GM21576 (cell line): ENCODE measurements at regions not wholly inside any gene's neighbourhood (a gene's known extent, or its start where the extent isn't known, plus 50 kb on each side); places are given as distances from the start of the nearest gene placed in this dataset.
"Not testable (repeated sequence)": the region's sequence is repeated elsewhere in the genome, so short reads cannot be mapped to it uniquely, and the experiment has no call there.

ENCODE experiments used
- ATAC-seq: cut with Tn5 transposase; IDR thresholded peaks from one replicate; pipeline ENCODE4 v1.9.1; 2021; ENCODE audit warnings: mild to moderate bottlenecking, moderate library complexity; ENCODE audit not compliant: unreplicated experiment

DNA sequence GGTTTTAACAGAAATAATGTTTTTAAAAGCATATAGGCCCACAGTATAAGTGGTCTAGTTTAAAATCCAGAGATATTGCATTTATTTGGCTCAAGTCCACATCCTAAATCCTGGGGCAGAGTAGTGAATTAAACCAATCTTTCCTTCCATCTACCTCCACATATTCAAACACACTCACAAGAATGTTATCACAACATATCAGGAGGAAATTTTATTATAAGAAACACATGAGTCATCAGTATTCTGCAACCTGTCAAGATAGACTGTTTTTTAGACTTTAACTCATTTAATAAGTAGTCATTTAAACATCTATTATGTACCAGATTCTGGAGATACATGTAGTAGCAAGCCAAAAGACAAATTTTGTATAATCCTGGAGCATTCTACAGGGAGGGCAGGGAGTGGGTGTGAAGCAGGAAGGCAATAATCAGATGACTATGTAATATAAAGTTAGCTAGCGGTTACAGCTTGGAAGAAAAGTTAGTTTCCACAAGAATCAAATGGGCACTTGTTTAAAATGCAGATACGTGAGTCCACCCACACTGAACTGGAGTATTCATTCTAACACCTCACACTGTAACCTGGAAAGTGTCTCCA is 187.3 kb upstream of the PIK3R1 start:
- no peak for ATAC-seq

- no peak for ATAC-seq
These were observed 188.0 kb upstream of the PIK3R1 start for GRCh38 chr5:68027519-68027918.

DNA sequence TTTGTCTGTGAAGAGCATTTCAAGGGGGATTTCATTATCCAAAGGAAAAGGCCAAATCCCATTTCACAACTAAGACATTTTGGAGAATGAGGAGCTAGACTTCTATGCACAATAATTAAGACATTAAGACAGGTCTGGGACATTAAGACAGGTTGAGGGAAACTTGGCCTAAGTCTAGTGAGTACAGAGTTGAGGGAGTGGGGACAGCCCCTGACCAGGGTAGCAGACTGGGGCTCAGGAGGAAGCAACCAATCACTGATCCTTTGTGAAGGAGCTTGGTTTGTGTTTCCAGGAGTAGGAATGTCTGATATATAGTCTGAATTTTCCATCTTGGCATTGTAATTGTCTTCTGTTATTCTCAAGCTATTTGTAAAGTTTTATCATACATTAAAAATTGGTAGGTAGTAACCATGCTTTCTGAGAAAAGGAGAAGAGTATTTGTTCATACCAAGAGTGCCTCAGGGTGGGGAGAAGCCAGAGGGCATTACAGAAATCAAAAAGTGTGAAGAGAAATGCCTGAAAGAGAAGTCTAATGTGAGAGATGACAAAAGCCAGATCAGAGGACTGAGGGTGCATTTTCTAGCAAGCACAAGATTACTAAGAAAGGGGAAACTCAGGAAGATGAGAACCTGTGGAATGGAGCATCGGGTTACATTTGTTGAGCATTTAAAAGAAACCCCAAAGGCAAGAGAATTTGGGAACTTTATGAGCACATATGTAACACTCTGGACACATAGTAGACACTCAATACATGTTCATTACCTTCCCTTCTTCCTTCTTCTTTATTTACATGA is 189.3 kb upstream of the PIK3R1 start:
- ATAC-seq, result no peak

DNA sequence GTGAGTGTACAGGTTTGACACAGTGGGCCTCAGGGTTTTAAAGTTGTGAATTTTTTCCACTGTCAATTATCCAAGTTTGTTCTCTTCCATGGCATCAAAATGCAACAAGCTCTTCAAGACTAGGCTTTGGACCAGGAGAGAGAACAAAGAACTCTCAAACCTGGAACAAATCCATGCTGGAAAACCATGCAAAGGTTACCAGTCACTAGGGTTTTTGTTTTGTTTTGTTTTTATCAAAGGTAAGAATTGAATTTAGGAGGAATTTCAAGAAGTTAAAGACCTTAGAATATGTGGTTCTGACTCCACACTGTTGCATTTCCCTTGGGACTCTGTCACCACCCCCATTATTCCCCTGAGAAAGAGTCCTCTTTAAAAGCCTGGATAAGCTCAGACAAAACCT is 191.1 kb upstream of the PIK3R1 start:
- no peak for ATAC-seq

- ATAC-seq, result no peak
These were observed 193.6 kb upstream of the PIK3R1 start for GRCh38 chr5:68021916-68022315.

- ATAC-seq, result no peak
These were observed 194.3 kb upstream of the PIK3R1 start for GRCh38 chr5:68021227-68021626.

- ATAC-seq, result not testable (repeated sequence)
These were observed 195.0 kb upstream of the PIK3R1 start for GRCh38 chr5:68020461-68020969.

DNA sequence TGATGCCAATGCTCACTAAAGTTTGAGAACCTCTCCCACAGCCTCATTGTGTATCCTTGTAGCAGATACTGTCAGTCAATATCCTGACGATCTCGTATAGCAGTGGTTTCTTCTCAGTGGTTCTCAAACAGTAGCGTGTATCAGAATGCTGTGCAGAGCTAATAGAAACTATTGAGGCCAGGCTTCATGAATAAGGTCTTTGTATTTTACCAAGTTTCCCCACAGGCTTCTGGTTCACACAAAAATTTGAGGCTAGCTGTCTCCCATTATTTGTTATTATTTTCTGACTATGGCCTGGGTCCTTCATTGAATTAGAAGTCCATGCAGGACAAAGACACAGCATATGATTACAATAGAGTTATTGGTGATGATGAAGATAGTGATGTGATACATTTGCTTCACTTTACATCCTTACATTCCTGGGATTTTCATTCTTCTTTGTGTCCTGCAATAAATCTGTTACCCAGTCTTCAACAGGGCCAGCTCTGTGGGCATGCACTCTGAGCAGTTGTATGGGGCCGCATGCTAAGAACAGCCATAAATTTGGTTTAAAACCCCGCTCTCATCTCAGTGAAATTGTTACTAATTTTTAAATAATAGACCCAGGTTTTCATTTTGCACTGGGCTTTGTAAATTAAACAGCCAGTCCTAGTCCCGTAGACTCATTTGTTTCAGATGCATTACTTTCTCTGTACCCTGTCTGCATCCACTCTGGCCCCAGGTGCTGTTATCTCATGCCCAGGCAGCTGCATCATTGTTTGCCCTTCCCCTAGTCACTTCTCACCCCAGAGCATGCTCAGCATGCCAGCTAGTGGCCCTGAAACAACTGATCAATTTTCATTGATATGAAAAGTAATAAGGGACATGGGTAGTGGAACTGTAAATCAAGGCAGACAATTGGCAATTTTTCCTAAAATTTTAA is 199.9 kb upstream of the PIK3R1 start:
- ATAC-seq, result no peak

DNA sequence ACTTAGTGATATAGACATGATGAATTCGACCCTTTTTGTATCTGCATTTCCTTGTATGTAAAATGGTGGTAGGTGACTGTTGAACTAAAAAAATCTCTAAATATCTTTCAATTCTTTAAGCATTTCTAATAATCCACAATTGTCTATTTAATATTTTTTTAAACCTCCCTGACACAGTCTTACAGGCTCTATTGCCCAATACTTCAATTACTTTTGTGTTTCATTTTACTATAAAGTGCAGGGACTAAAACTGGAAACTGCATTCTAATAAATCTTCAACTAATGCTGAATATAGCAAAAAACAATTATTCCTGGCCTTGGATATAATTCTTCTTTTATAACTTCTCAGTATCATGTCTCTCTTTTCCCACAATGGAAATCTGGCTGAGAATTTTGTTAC is 202.7 kb upstream of the PIK3R1 start:
- ATAC-seq, result no peak

GRCh38 chr5:68012429-68012828 is 203.1 kb upstream of the PIK3R1 start:
- no peak for ATAC-seq

DNA sequence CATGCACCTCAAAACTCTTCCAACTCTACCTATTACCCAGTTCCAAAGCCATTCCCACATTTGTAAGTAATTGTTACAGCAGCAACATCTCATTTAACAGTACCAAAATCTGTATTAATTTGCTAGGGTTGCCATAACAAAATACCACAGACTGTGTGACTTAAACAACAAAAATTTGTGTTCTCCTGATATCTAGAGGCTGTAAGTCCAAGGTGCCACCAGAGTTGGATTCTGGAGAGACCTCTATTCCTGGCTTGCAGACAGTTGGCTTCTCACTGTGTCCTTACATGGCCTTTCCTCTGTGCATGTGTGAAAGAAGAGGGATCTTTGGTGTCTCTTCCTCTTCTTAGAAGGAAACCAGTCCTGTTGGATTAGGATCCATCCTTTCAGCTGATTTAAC is 203.8 kb upstream of the PIK3R1 start:
- ATAC-seq, result no peak

GRCh38 chr5:68011259-68011760 is 204.2 kb upstream of the PIK3R1 start:
- no peak for ATAC-seq

DNA sequence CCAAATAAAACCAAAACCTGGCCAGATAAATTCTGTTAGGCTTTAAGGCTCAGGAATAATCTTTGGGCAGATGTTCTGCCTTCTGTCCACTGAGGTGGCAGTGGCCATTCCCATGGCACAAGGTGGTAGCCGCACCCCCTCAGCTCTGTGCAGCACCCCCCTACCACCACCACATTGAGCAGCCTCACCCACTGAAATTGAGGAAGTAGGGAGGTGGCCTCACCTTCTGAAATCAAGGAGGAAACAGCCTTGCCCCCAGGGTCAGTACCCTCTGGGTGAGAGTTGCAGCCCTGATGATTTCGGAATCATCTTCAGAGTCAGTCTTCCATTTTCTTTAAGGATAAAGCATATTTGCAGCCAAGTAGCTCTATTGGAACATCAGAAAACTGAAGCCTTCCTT is 204.8 kb upstream of the PIK3R1 start:
- ATAC-seq, result no peak

- no peak for ATAC-seq
These were observed 208.1 kb upstream of the PIK3R1 start for GRCh38 chr5:68007451-68007850.

DNA sequence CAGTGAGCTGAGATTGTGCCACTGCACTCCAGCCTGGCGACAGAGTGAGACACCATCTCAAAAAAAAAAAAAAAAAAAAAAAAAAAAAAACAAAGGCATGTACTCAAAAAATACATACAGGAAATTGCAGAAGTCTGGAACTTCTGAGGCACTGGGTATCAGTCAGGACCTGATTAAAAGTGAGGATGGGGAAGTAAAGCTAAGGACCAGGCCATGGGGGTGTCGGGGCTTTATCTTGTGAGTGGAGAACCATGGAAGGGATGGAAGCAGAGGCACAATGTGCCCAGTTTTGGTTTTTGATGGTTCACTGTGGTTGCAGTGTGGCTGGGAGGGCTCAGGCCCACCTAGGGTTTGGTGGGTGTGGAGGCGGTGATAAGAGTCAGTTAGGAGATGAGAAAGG is 212.7 kb upstream of the PIK3R1 start:
- no peak for ATAC-seq

DNA sequence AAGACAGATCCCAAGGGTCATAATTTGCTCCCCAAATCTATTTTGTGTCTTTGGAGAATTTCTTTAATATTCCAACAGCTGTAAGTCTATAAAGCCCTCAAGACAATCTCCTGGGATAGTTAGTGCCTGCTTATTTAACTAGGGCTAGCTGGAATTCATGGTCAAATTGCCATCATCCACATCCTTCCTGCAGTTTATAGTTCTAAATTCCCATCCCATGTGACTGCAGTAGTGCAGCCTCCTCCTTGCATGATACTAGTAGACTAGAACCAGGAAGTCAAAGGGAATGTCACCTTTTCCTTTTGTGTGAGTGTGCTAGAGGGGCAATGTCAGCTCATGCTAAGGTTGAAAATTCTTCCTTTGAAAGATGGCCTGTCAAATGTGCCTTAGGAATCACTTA is 214.8 kb upstream of the PIK3R1 start:
- ATAC-seq, result no peak

DNA sequence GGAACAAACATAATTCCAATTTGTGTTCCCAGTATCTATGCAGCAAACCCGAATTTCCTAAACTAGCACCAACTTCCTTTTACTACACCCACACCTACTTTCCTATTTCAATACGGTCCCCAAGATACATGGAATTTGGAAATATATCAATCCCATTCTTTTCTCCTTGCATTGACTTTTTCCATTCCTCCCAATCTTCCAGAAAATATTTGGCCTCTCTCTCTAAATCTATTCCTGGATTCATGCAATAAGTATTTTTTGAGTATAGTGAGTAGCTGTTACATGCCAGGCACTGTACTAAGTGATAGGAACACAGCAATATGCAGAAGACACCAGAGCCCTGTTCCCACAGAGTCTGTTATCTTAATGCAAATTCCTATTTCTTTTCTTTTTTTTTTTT is 216.2 kb upstream of the PIK3R1 start:
- no peak for ATAC-seq

DNA sequence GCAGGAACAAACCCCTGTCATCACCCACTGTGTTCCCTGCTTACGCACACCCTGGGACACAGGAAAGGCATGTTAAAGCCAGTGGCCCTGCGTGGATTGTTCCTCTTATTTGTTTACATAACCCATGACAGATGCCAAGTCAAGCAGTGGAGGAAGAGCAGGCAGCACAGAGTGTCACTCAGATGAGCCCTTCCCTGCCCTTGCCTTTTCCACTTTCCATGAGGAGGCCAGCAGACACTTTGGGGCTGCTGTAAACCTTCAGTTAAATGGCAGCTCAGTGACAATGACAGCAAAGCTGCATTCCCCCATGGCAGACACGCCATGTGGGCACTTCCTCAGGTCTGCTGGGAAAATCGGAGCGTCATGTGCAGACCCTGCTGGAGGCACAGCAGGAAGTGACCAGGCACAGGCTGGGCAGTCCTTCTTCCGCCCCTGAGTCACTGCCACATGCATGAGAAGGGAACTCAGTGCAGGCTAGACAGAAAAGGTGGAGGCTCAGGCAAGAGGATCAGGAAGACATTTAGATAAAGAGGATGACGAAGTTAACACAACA is 216.8 kb upstream of the PIK3R1 start:
- no peak for ATAC-seq

DNA sequence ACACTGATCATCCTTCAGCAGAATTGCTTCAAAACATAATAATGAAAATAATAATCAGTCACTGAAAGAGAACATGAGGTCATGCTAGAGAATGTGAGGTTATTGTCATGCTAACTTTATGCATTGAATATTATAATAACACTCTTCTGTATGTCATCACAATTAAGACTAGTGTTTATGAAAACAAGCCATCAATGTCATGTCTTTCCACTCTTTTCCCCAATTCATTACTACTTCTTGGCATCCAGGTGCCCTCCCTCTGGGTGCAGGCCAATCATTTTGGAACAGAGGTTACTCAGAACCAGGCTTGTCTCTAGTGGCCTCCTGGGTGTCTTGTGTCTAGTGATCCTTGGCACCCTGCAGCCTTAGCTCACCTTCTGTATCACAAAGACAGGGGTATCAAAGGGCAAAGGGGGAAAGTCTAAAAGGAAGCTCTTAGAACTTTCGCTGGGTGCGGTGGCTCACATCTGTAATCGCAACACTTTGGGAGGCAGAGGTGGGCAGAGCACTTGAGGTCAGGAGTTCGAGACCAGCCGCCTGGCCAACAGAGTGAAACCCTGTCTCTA is 217.6 kb upstream of the PIK3R1 start:
- no peak for ATAC-seq

DNA sequence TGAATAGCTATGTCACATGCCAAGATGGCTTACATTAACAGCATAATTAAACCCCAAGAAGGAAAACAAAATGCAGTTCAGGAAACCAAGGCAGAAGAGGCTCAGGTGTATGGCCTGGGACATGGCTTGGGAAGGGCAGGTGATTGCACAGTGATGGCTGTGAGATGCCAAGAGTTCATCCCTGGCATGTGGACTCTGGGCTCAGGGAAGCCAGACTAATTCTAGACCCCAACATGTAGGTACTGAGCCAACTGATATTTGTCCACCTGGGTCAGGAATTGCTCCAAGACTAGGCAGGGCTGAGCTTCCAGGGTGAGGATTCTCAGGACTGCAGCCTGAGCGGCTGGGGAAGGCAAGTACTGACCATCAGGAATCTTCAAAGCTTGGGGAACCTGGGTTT is 218.4 kb upstream of the PIK3R1 start:
- no peak for ATAC-seq

DNA sequence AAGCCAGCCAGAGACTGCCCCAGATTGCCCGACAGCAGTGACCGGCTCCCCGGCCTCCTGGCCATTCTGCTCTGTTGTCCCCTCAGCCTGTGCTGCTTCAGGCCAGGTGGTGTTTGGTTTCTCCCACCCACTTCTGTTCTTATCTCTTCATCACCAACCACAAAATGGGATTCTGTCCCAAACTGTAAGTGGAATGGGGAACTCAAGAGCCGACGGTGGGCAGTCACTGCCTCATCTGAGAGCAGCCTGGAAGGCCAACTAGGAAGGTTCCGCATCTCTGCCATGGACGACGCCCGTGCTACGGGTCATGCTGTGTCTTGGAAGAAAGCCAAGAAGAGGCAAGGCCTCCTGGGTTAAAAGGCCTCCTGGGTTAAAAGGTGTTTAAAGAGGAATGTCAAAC is 219.0 kb upstream of the PIK3R1 start:
- no peak for ATAC-seq
